ENCODE measurements at regions not wholly inside any gene's neighbourhood (a gene's known extent, or its start where the extent isn't known, plus 50 kb on each side); places are given as distances from the start of the nearest gene placed in this dataset.

- no peak overlapping the region for H3K27ac ChIP-seq (replicated peaks)
- H3K27me3 ChIP-seq (ENCODE audit: insufficient read depth, poor library complexity, severe bottlenecking): no peaks in the 10 kb centered on the region
- DNase-seq (ENCODE audit: low read depth in 1 of 2, low spot score in 1 of 2): no peak
- TF ChIP-seq POLR2AphosphoS5 (IDR thresholded peaks at IDR 0.05; ENCODE audit: low read depth) (no peak), CTCF (IDR thresholded peaks at IDR 0.05; ENCODE audit: insufficient read depth, low read length) (no peak), SPI1 (IDR thresholded peaks at IDR 0.05; ENCODE audit: borderline replicate concordance, low read depth) (no peak), GABPA (IDR thresholded peaks at IDR 0.05; ENCODE audit: low read depth) (no peak), REST (IDR thresholded peaks at IDR 0.05; ENCODE audit: insufficient replicate concordance, low read depth) (no peak)
- no peak overlapping the region for H3K4me3 ChIP-seq (replicated peaks; ENCODE audit: insufficient read depth, low read length)
Measured at GRCh38 chr4:177967328-177967727, 525.1 kb upstream of the AGA start.

- TF ChIP-seq POLR2AphosphoS5 (IDR thresholded peaks at IDR 0.05; ENCODE audit: low read depth) (no peak), CTCF (IDR thresholded peaks at IDR 0.05; ENCODE audit: insufficient read depth, low read length) (no peak), GABPA (IDR thresholded peaks at IDR 0.05; ENCODE audit: low read depth) (no peak), SPI1 (IDR thresholded peaks at IDR 0.05; ENCODE audit: borderline replicate concordance, low read depth) (no peak), REST (IDR thresholded peaks at IDR 0.05; ENCODE audit: insufficient replicate concordance, low read depth) (no peak)
- H3K4me3 ChIP-seq (replicated peaks; ENCODE audit: insufficient read depth, low read length): no peak overlapping the region
- H3K27me3 ChIP-seq (ENCODE audit: insufficient read depth, poor library complexity, severe bottlenecking): no peaks in the 10 kb centered on the region
- no peak for DNase-seq (ENCODE audit: low read depth in 1 of 2, low spot score in 1 of 2)
- no peak overlapping the region for H3K27ac ChIP-seq (replicated peaks)
Measured at GRCh38 chr4:177968817-177969442, 526.7 kb upstream of the AGA start.

- TF ChIP-seq POLR2AphosphoS5 (IDR thresholded peaks at IDR 0.05; ENCODE audit: low read depth): no peak
- no peak for TF ChIP-seq CTCF (IDR thresholded peaks at IDR 0.05; ENCODE audit: insufficient read depth, low read length)
- TF ChIP-seq GABPA (IDR thresholded peaks at IDR 0.05; ENCODE audit: low read depth): no peak
- TF ChIP-seq SPI1 (IDR thresholded peaks at IDR 0.05; ENCODE audit: borderline replicate concordance, low read depth): no peak
- no peak for TF ChIP-seq REST (IDR thresholded peaks at IDR 0.05; ENCODE audit: insufficient replicate concordance, low read depth)
- DNase-seq (ENCODE audit: low read depth in 1 of 2, low spot score in 1 of 2): no peak
- Histone ChIP-seq H3K4me3 (replicated peaks; ENCODE audit: insufficient read depth, low read length) (no peak overlapping the region), H3K27ac (replicated peaks) (no peak overlapping the region), H3K27me3 (ENCODE audit: insufficient read depth, poor library complexity, severe bottlenecking) (no peaks in the 10 kb centered on the region)
Measured at GRCh38 chr4:177974461-177974860, 532.2 kb upstream of the AGA start.

Measured in HL-60 (cell line).